K562 (cell line): ENCODE measurements at regions not wholly inside any gene's neighbourhood (a gene's known extent, or its start where the extent isn't known, plus 50 kb on each side); places are given as distances from the start of the nearest gene placed in this dataset.
"Not testable (repeated sequence)": the region's sequence is repeated elsewhere in the genome, so short reads cannot be mapped to it uniquely, and the experiment has no call there.

Experiments used
- ATAC-seq: fragments of 200-7000 bp; cut with Tn5 transposase; 3 replicates; pipeline ENCODE4 v1.9.1; 2020; ENCODE audit warnings: moderate library complexity
- BruUV-seq: library from RNA; stranded (reverse); fragments of 400-500 nt; replicated peaks from 2 replicates; lab custom pipeline; 2021; lab: Mats Ljungman, UMichigan
- CTCF ChIA-PET: fragments of 300-600 bp; formaldehyde crosslinking; extraction: SDS; loops from one replicate; lab custom pipeline; 2021; ENCODE audit warnings: low intra/inter-chr PET ratio; lab: Yijun Ruan, JAX
- POLR2A ChIA-PET: fragments of 300-600, 350-650 bp; sonication (Branson Sonifier 250); formaldehyde crosslinking; extraction: SDS; loops from one replicate; lab custom pipeline; 2021; ENCODE audit warnings: antibody characterized with exemption, inconsistent platforms; lab: Yijun Ruan, JAX
- DNase-seq, 4 experiments: peaks; one replicate each; pipeline versions ENCODE4 v3.0.0 to v3.0.0-alpha.2; 2011 to 2018; ENCODE audit warnings: low spot score in 3 of 4, mixed read lengths in 3 of 4; ENCODE audit errors: extremely low read depth in 1 of 4
- FAIRE-seq: peaks from 2 replicates; lab custom pipeline; 2011; peaks lifted over from hg19 to GRCh38; lab: Jason Lieb, UNC
- H2AFZ ChIP-seq: 2 replicates; pipeline ENCODE4 v1.6.0; 2011; ENCODE audit warnings: low read depth, low read length, control low read depth, inconsistent platforms
- H3K27ac ChIP-seq: fragments of 200-600 bp; 3 replicates; pipeline ENCODE4 v1.8.0; 2011; ENCODE audit warnings: low read depth, mild to moderate bottlenecking, control low read depth, inconsistent platforms, low read length, moderate library complexity, mixed read lengths; ENCODE audit errors: extremely low read depth
- H3K27me3 ChIP-seq, 2 experiments: fragments of 300-600 bp in 1 of 2; 2 replicates in 1 of 2; 3 replicates in 1 of 2; pipeline versions ENCODE4 v1.6.0 to v1.8.0; 2011; ENCODE audit warnings: inconsistent platforms in 2 of 2, low read length in 2 of 2, mild to moderate bottlenecking in 1 of 2, mixed read lengths in 1 of 2, moderate library complexity in 1 of 2; ENCODE audit not compliant: control insufficient read depth in 2 of 2, insufficient read depth in 2 of 2
- H3K36me3 ChIP-seq: fragments of 300-600 bp; 3 replicates; pipeline ENCODE4 v1.8.0; 2011; ENCODE audit warnings: mild to moderate bottlenecking, low read length, inconsistent platforms; ENCODE audit not compliant: control insufficient read depth, insufficient read depth
- H3K4me1 ChIP-seq, 2 experiments: fragments of 200-600 bp in 1 of 2; replicated peaks in 1 of 2; 2 replicates in 1 of 2; 3 replicates in 1 of 2; pipeline versions ENCODE4 v1.5.1 to v1.8.0; 2011; ENCODE audit warnings: inconsistent platforms in 2 of 2, low read length in 2 of 2, mild to moderate bottlenecking in 1 of 2, mixed read lengths in 1 of 2, moderate library complexity in 1 of 2; ENCODE audit not compliant: control insufficient read depth in 2 of 2, insufficient read depth in 2 of 2
- H3K4me2 ChIP-seq: 2 replicates; pipeline ENCODE4 v1.6.1; 2011; ENCODE audit warnings: low read length, control low read depth, inconsistent platforms, mixed read lengths; ENCODE audit not compliant: insufficient read depth
- H3K4me3 ChIP-seq: fragments of 200-600 bp; sonication (generic), shearing (Covaris generic); 2 replicates; pipeline ENCODE4 v1.5.1; 2016; ENCODE audit warnings: control low read depth, inconsistent platforms
- H3K79me2 ChIP-seq: fragments of 200-600 bp; 3 replicates; pipeline ENCODE4 v1.8.0; 2011; ENCODE audit warnings: low read length, inconsistent platforms; ENCODE audit not compliant: control insufficient read depth, insufficient read depth
- H3K9ac ChIP-seq, 2 experiments: 2 replicates each; pipeline versions ENCODE4 v1.6.0 to v1.6.1; 2011; ENCODE audit warnings: low read depth in 2 of 2, low read length in 2 of 2, control low read depth in 1 of 2, inconsistent platforms in 1 of 2, mild to moderate bottlenecking in 1 of 2, mixed read lengths in 1 of 2; ENCODE audit not compliant: insufficient read depth in 1 of 2
- H3K9me1 ChIP-seq: one replicate; pipeline ENCODE4 v1.6.0; 2011; ENCODE audit warnings: inconsistent platforms, mild to moderate bottlenecking, low read length, moderate library complexity; ENCODE audit not compliant: control insufficient read depth, insufficient read depth
- H3K9me3 ChIP-seq: replicated peaks from 2 replicates; pipeline ENCODE4 v1.5.1; 2011; ENCODE audit warnings: low read depth, low read length, inconsistent platforms; ENCODE audit not compliant: control insufficient read depth, insufficient read depth
- H4K20me1 ChIP-seq: replicated peaks from 2 replicates; pipeline ENCODE4 v1.6.1; 2011; ENCODE audit warnings: low read length, inconsistent platforms, mixed read lengths; ENCODE audit not compliant: control insufficient read depth, insufficient read depth
- CHD4 ChIP-seq: fragments of 200-600 bp; sonication (generic); IDR thresholded peaks from 3 replicates; pipeline ENCODE4 v1.6.1; 2012; ENCODE audit warnings: low read depth, mild to moderate bottlenecking, mixed read lengths, low read length, inconsistent platforms; ENCODE audit not compliant: insufficient read depth, insufficient replicate concordance, poor library complexity, severe bottlenecking
- HDAC8 ChIP-seq: fragments of 450-650 bp; IDR thresholded peaks from 2 replicates; pipeline ENCODE4 v1.6.1; 2016; ENCODE audit warnings: mild to moderate bottlenecking, missing genetic modification characterization, moderate library complexity, missing compliant biosample characterization
- KHSRP ChIP-seq: fragments of 450-650 bp; IDR thresholded peaks from 2 replicates; pipeline ENCODE4 v1.6.1; 2017
- SMARCA4 ChIP-seq: fragments of 450-650 bp; IDR thresholded peaks from 2 replicates; pipeline ENCODE4 v1.6.1; 2016
- SRSF9 ChIP-seq: fragments of 200-400 bp; formaldehyde crosslinking; IDR thresholded peaks from 2 replicates; pipeline ENCODE4 v1.6.1; 2017; ENCODE audit warnings: low read depth, low read length, borderline replicate concordance
- ZNF184 ChIP-seq: sonication (generic); formaldehyde crosslinking; IDR thresholded peaks from 2 replicates; pipeline ENCODE4 v1.5.0; 2020; ENCODE audit warnings: missing genetic modification reagents
- ZNF584 ChIP-seq: fragments of 200-800 bp; sonication (Bioruptor generic); IDR thresholded peaks from 2 replicates; pipeline ENCODE4 v1.6.1; 2016; ENCODE audit warnings: low read depth, mild to moderate bottlenecking, missing genetic modification characterization, missing compliant biosample characterization
- WGBS: fragments of 100-300 bp; shearing (Covaris generic); methylation state at CpG from one replicate; pipeline ENCODE4 v1.1.6; 2016; ENCODE audit warnings: low coverage, mixed read lengths; ENCODE audit not compliant: insufficient coverage; ENCODE audit errors: missing lambda C conversion rate; 5-methylcytosine and 5-hydroxymethylcytosine counted together
- in situ Hi-C: fragments of 300-500 bp; cut with MboI; formaldehyde crosslinking; loops from 4 replicates; pipeline ENCODE4 v1.15.0; 2018; ENCODE audit warnings: inconsistent platforms, mixed read lengths
- intact Hi-C: fragments of 100-400 bp; cut with micrococcal nuclease; formaldehyde crosslinking; loops from 2 replicates; pipeline ENCODE4 v1.14.2; 2022
- TF ChIP-seq, protein P1 (sequence below): fragments of 250-450 bp; sonication (Bioruptor Pico); IDR thresholded peaks from 2 replicates; pipeline ENCODE4 v1.5.0; 2022; ENCODE audit warnings: mild to moderate bottlenecking
- TF ChIP-seq, protein P2 (sequence below), 2 experiments: IDR thresholded peaks; 2 replicates each; pipeline ENCODE4 v1.6.1; 2012; ENCODE audit warnings: improper control_type of control experiment in 2 of 2, low read depth in 2 of 2, low read length in 2 of 2, borderline replicate concordance in 1 of 2
- TF ChIP-seq, protein P3 (sequence below): sonication (generic); formaldehyde crosslinking; IDR thresholded peaks from 2 replicates; pipeline ENCODE4 v1.8.1; 2023; ENCODE audit warnings: mild to moderate bottlenecking, missing genetic modification reagents

DNA sequence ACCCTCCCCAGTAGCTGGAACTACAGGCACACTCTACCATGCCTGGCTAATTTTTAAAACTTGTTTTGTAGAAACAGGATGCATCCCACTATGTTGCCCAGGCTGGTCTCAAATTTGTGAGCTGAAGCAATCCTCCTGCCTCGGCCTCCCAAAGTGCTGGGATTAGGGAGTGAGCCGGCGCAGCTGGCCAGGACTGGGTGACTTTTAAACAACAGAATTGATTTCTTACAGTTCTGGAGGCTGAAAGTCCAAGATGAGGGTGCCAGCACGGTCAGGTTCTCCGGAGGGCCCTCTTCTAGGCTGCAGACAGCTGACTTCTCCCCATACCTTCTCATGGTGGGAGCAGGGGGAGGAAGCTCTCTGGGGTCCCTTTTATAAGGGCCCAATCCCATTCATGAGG is 75.2 kb upstream of the CHST15 start:
- TF ChIP-seq, protein P1, sequence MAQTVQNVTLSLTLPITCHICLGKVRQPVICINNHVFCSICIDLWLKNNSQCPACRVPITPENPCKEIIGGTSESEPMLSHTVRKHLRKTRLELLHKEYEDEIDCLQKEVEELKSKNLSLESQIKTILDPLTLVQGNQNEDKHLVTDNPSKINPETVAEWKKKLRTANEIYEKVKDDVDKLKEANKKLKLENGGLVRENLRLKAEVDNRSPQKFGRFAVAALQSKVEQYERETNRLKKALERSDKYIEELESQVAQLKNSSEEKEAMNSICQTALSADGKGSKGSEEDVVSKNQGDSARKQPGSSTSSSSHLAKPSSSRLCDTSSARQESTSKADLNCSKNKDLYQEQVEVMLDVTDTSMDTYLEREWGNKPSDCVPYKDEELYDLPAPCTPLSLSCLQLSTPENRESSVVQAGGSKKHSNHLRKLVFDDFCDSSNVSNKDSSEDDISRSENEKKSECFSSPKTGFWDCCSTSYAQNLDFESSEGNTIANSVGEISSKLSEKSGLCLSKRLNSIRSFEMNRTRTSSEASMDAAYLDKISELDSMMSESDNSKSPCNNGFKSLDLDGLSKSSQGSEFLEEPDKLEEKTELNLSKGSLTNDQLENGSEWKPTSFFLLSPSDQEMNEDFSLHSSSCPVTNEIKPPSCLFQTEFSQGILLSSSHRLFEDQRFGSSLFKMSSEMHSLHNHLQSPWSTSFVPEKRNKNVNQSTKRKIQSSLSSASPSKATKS (CRISPR knock-in tag): no peak
- TF ChIP-seq SMARCA4 (no peak), ZNF584 (CRISPR knock-in tag) (no peak), KHSRP (no peak), SRSF9 (no peak), ZNF184 (CRISPR knock-in tag) (no peak), CHD4 (no peak), HDAC8 (tag) (no peak)
- TF ChIP-seq, protein P2, sequence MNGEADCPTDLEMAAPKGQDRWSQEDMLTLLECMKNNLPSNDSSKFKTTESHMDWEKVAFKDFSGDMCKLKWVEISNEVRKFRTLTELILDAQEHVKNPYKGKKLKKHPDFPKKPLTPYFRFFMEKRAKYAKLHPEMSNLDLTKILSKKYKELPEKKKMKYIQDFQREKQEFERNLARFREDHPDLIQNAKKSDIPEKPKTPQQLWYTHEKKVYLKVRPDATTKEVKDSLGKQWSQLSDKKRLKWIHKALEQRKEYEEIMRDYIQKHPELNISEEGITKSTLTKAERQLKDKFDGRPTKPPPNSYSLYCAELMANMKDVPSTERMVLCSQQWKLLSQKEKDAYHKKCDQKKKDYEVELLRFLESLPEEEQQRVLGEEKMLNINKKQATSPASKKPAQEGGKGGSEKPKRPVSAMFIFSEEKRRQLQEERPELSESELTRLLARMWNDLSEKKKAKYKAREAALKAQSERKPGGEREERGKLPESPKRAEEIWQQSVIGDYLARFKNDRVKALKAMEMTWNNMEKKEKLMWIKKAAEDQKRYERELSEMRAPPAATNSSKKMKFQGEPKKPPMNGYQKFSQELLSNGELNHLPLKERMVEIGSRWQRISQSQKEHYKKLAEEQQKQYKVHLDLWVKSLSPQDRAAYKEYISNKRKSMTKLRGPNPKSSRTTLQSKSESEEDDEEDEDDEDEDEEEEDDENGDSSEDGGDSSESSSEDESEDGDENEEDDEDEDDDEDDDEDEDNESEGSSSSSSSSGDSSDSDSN (IDR thresholded peaks at IDR 0.05; ENCODE audit: borderline replicate concordance in 1 of 2, low read depth in 2 of 2, low read length in 2 of 2): no peak
- TF ChIP-seq, protein P3, sequence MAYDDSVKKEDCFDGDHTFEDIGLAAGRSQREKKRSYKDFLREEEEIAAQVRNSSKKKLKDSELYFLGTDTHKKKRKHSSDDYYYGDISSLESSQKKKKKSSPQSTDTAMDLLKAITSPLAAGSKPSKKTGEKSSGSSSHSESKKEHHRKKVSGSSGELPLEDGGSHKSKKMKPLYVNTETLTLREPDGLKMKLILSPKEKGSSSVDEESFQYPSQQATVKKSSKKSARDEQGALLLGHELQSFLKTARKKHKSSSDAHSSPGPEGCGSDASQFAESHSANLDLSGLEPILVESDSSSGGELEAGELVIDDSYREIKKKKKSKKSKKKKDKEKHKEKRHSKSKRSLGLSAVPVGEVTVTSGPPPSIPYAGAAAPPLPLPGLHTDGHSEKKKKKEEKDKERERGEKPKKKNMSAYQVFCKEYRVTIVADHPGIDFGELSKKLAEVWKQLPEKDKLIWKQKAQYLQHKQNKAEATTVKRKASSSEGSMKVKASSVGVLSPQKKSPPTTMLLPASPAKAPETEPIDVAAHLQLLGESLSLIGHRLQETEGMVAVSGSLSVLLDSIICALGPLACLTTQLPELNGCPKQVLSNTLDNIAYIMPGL (CRISPR knock-in tag): no peak
- no TSS peak for BruUV-seq
- intact Hi-C loops (no loop called here), in situ Hi-C loops (no loop called here)
- no peaks in the 10 kb centered on the region for H3K79me2 ChIP-seq
- H3K36me3 ChIP-seq: no peaks in the 10 kb centered on the region
- H4K20me1 ChIP-seq: no peaks in the 10 kb centered on the region
- H2AFZ ChIP-seq: no peak overlapping the region
- FAIRE-seq (no peak), DNase-seq (no peak), ATAC-seq (no peak)
- H3K27ac ChIP-seq: no peak overlapping the region
- POLR2A ChIA-PET: no interaction called here
- 0% methylated on average over 3 of the region's 5 CpGs for WGBS
- H3K4me2 ChIP-seq: no peak overlapping the region
- H3K9ac ChIP-seq: no peak overlapping the region
- no peak overlapping the region for H3K4me3 ChIP-seq
- no peaks in the 10 kb centered on the region for H3K4me1 ChIP-seq
- CTCF ChIA-PET: no interaction called here
- no peaks in the 10 kb centered on the region for H3K9me1 ChIP-seq
- H3K9me3 ChIP-seq: no peaks in the 10 kb centered on the region
- peaks cover 0 to 14% of the 10 kb centered on the region in 2 experiments; a peak in 2 of 5 replicates for H3K27me3 ChIP-seq

DNA sequence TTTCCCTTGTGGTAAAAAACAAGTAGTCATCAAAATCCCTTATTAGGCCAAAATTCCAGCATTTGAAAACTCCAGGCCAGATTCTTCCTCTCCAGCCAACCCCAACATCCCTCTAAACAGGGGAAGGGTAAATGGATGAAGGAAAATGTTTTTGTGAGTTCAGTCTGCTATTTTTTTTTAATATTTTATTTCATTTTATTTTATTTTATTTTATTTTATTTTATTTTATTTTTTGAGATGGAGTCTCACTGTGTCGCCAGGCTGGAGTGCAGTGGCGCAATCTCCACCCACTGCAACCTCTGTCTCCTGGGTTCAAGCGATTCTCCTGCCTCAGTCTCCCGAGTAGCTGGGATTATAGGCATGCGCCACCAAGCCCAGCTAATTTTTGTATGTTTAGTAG is 74.5 kb upstream of the CHST15 start:
- H3K36me3 ChIP-seq, BruUV-seq, ATAC-seq, DNase-seq, H3K9me3 ChIP-seq, H4K20me1 ChIP-seq, in situ Hi-C loops, H3K79me2 ChIP-seq, CTCF ChIA-PET, H3K27me3 ChIP-seq, H2AFZ ChIP-seq, intact Hi-C loops, H3K9ac ChIP-seq, H3K4me1 ChIP-seq, FAIRE-seq, H3K4me2 ChIP-seq, H3K4me3 ChIP-seq, H3K27ac ChIP-seq, H3K9me1 ChIP-seq: not testable (repeated sequence)
- 0% methylated on average over 4 of the region's 5 CpGs for WGBS
- POLR2A ChIA-PET: interaction anchor here (0.6 kb wide), 1 partner anchor 114 kb away, joined by 3 read pairs; no protein-coding TSS in a partner anchor
